HG03045 (cell line): ENCODE measurements at regions not wholly inside any gene's neighbourhood (a gene's known extent, or its start where the extent isn't known, plus 50 kb on each side); places are given as distances from the start of the nearest gene placed in this dataset.

Experiments used
- ATAC-seq: cut with Tn5 transposase; IDR thresholded peaks from one replicate; pipeline ENCODE4 v1.9.1; 2021; ENCODE audit warnings: mild to moderate bottlenecking, moderate library complexity; ENCODE audit not compliant: unreplicated experiment

DNA sequence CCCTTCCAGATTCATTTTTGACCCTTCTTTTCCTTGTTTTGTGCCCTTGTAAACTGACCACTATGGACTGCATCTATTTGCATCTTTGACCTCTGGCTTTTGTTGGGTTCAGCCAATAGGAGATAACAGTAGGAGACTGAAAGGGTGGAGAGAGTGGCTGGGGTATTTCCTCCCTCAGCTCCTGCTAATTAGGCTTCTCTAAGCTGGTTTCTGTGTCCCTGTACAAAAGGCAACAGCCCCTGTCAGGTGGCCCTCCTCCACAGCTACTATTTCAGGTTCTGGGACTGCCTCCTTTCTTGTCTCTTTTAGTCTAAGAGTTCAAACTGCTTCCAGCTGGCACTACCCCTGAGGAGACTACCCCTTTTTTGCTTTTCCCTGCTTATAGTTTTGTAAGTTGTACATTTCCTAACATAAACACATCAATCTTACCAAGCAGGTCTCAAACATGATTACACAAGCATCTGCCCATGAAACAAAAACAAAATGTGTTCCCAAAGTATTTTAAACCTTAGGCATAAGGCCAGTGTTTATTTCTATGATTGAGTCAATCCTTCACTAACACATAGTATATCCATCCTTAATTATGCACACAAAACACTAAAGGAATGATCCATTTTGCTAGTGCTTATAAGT lies 262.0 kb upstream of the TRPM3 start:
- ATAC-seq = no peak

DNA sequence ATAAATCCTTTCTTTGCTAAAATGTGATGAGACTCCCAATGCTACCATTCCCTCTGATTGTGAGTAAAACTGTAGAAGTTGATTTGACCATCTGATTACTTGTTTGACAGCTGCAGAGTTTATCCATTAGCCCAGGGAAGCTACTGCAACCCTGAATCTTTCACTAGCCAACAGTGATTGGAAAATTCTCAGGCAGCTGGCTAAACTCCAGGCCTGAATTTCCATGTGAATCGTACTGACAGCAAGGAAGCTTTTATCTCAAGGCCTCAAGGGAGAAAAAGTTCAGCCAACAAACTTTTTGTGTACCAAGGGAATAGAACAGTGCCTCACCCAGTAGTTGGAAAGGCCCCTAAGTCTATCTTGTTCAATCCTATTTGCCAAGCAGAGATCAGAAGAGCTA lies 246.7 kb upstream of the TRPM3 start:
- ATAC-seq = no peak

DNA sequence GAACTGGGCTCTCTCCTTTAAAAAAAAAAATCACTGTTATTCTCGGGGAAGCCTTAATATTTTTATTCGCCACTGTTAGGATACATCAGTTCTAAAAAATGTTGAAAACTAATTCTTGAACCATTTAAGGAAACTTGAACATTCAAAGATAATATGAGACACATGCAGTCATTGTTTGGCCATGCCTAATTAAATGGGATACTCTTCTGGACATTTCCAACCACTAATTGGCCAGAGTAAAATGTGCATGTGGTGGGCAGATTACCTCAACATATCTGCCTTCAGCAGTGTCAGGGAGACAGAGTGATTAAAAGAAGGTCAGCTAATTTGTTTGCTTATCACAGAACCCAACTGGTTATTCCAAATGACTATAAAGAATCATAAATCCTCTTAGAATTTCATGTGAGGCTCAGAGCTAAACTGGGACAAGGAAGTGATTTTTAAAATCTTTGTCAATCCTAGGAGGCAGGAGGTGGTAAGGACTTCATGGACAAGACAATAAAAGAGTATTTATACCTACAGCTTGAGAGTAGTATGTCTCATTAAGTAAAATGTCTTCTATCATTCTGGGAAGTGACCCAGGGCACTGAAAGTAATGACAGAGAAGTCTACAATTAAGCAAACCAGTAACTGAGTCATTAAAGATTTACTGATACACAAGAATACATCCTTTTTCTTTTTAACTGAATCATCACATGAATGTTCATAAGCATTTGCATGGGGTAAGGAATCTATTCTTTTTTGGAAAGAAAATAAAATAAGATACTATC lies 242.9 kb upstream of the TRPM3 start:
- no peak for ATAC-seq

GRCh38 chr9:71363286-71363961 lies 242.0 kb upstream of the TRPM3 start:
- no peak for ATAC-seq

DNA sequence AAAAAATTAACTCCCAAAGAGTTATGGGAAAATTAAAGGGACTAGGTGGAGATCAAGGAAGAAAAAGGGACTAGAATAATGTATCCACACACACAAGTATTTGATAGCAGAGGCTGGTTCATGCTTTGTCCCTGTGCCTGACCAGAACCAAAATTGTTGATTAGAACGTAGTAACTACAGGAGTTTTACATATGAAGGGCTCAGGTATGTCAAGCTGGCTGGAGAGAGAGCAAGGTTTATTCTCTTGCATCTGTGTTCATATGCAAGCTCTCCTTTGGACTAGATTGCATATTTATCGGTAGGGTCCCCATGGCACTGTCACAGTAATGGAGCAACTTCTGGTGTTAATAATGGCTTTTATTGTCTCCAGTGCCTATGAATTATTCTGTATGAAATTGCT lies 239.9 kb upstream of the TRPM3 start:
- ATAC-seq = no peak

GRCh38 chr9:71357346-71357745 lies 235.9 kb upstream of the TRPM3 start:
- no peak for ATAC-seq

DNA sequence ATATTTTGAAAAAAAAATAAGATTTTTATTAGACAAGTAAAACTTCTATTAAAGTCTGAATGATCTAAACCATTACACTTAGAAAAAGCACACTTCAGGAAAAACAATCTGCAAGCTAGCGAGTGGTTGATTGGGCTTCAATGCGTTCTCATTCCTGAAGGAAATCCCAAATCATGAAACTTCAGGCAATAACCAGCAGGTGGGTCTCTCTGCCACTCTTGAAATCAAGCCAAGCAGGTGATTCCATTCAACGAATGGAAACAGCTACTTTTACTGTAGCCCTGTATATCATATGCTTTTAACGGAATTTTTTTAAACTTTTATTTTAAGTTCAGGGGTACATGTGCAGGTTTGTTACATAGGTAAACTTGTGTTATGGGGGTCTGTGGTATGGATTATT lies 234.5 kb upstream of the TRPM3 start:
- ATAC-seq = no peak

DNA sequence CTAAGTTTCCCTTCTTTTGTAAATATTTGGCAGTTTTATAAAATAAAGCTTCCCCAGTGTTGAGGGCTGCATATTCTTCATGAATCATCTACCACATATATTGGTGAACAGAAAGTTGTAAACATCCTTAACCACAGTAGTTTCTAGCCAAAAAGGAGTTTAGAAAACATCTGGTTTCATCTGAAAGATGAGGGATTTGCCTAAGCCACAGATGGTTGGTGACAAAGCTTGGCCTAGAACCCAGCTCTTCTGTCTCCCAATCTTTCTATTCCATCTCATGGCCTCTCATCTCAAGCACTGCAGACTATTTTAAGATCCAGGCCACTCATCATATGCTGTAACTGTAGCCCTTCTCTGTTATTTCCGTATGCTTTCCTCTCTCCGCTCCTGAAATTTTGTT lies 232.3 kb upstream of the TRPM3 start:
- ATAC-seq = no peak

DNA sequence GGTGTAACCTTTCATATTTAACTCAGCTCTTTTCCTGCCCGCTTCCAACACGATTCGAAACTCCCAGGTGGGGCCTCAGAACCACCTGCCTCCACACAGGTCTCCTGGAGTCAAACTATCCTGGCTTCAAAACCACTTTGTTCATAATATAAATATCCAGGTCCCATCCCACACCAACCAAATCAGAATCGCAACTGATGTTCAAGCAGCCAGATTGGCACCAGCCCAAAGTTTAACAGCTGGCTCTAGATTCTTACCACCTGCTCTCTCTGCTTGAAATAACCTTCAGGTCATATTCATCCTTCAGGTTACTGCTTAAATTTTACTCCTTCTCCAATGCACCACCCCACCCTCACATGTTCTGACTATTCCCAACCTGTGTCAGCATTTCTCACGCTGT lies 231.4 kb upstream of the TRPM3 start:
- no peak for ATAC-seq

DNA sequence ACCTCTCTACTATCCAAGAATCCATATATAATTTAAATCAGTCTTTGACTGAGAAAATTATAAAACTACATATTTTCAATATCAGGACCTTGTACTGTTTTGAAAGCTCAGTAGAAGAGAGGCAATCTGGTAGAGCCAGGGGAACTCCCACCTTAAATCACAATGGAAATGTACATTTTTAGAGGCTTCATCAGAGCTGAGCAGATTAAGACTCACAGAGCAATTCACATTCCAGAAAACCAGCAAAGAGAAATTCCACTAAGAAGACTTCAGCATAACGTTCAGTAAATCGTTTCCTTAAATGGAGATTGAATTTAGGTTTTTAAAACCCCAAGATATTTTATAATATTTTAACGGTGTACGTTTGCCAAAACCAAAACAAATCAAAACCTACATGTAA lies 227.8 kb upstream of the TRPM3 start:
- no peak for ATAC-seq

- ATAC-seq = no peak
Observed at GRCh38 chr9:71333321-71333720, 211.9 kb upstream of the TRPM3 start.

GRCh38 chr9:71331603-71332002 lies 210.2 kb upstream of the TRPM3 start:
- no peak for ATAC-seq

DNA sequence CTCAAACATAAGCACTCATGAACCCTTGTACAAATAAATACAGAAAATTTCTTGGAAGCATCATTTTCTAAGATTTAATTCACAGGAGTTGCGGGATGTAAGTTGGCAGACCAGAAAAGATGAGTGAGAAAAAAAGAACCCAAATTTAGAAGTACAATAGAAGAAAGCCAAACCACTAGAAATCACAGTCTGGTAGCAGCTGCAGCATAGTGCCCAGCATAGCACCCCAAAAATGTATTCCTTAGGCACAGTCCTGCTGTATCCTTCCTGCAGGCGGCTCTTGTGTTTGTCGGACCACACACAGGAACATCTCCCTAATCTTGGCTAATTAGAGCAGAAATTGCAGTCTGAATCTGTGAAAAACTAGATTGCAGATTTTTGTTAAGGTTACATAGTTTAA lies 208.5 kb upstream of the TRPM3 start:
- ATAC-seq = no peak

DNA sequence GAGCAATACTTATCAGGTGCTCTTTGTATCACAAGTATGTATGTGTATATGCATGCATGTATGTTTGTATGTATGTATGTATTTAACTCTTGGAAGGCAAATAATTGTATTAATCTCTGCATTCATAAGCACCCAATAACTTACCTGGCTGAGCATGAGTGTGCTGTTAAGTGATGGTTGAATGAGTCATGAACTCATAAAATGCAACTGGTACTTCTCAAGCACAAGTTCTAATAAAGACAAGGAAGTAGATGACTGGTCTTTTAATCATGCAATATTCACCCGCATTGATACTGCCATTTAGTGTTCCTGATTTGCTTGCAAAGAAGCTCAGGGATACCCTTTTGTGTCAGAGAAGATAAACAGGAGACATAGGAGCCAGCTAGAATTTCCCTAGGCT lies 204.9 kb upstream of the TRPM3 start:
- no peak for ATAC-seq

DNA sequence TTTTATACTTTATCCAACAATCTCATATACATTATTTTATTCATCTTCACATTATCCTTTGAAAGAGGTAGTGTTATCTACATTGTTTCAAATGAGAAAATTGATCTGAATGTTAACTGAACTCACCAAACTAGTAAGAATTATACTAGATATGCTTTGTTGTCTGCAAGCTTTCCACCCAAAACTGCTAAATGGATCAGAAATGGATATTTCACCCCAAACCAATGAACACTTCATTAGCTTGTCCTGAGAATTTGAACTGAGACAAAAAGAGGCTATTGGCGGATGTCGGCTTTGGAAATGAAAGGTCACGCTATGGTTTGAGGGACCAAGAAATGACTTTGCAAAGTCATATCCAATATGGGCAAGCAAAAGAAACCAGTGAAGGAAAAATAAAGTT lies 201.9 kb upstream of the TRPM3 start:
- no peak for ATAC-seq

DNA sequence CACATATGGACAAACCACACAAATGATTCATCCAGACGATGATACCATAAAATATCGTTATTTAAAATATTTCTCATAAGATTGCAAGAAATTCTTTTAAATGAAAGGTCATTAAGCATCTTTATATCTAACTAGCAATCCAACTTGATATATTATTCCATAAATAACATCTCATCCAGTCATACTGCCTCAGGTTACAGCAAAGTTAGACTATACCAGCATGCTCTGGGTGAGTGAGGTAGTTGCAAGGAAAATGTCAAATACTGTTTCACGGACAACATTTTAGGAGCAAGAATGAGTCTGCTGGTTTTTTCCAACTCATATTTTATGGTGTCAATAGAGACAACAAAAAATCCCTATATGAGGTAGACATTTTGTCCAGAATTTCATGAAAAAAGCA lies 200.9 kb upstream of the TRPM3 start:
- ATAC-seq = no peak

DNA sequence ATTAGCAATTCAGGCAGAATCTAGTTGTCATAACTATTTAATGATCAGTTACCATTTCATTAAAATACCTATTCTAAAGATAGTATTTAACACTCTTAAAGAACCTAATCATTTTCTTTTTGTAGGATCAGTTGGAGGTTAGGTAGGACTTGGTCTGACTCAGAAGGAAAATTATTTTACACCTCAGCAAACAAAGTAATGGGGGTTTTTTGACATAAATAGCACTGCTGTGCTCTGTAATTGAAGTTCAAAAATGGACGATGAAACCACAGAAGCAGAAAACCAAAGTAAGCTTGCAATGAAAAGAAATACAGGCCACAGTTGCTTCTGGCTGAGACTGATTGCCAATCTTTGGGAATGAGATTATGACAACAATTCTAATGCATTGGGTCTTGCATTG lies 187.0 kb upstream of the TRPM3 start:
- no peak for ATAC-seq

GRCh38 chr9:71306134-71306533 lies 184.7 kb upstream of the TRPM3 start:
- ATAC-seq = peak; percentile 51

DNA sequence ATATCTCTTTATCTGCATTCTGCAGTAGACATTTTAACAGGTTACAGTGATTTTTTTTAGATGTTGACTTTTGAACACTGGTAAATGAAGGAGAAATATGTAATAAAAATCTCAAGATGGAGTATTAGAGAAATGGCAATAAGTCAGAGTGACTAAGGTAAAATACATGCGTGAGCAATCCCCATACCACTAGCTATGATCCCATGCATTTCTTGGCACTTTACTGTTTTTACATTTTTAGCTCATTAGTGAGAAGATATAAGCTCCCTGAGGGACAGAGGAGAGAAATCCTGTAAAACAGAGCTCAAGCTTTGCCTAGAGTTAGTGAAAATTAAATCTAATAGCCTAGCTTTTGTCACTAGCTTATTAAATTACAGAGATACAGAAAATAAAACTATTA lies 181.9 kb upstream of the TRPM3 start:
- ATAC-seq = no peak

- no peak for ATAC-seq
Observed at GRCh38 chr9:71302776-71303175, 181.4 kb upstream of the TRPM3 start.

GRCh38 chr9:71295928-71296327 lies 174.5 kb upstream of the TRPM3 start:
- ATAC-seq = no peak

GRCh38 chr9:71286146-71286545 lies 164.7 kb upstream of the TRPM3 start:
- no peak for ATAC-seq
